ENCODE measurements at regions not wholly inside any gene's neighbourhood (a gene's known extent, or its start where the extent isn't known, plus 50 kb on each side); places are given as distances from the start of the nearest gene placed in this dataset.

DNA sequence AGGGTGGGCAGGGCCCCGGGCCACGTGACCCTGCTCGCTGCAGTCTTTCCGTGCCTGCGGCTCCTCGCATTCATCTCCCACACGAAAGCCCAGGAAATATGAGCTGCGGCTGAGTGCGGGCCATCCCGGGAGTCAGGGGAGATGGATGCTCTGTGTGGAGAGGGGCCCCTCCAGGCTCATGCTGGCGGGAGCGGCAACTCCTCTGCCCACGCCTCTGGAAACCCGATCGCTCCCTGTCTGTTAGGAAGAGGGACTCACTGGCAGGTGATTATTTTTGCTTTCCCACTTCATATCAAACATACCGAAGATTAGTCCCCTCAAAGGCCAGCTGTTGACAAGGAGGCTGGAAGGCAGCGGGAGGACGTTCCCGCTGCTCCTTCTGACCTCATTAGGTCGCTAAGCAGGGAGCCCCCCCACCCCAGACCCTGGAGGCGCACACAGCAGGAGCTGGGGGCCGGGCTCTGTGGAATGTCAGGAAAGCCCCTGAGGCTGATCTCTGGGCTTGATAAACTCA lies 228.5 kb downstream of the FOXL1 start:
- Histone ChIP-seq H3K27ac (no peak overlapping the region), H3K4me3 (no peak overlapping the region)
- DNase-seq (ENCODE audit: low spot score), result no peak
- TF ChIP-seq, protein P1, sequence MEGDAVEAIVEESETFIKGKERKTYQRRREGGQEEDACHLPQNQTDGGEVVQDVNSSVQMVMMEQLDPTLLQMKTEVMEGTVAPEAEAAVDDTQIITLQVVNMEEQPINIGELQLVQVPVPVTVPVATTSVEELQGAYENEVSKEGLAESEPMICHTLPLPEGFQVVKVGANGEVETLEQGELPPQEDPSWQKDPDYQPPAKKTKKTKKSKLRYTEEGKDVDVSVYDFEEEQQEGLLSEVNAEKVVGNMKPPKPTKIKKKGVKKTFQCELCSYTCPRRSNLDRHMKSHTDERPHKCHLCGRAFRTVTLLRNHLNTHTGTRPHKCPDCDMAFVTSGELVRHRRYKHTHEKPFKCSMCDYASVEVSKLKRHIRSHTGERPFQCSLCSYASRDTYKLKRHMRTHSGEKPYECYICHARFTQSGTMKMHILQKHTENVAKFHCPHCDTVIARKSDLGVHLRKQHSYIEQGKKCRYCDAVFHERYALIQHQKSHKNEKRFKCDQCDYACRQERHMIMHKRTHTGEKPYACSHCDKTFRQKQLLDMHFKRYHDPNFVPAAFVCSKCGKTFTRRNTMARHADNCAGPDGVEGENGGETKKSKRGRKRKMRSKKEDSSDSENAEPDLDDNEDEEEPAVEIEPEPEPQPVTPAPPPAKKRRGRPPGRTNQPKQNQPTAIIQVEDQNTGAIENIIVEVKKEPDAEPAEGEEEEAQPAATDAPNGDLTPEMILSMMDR (IDR thresholded peaks at IDR 0.05), result no peak

GRCh38 chr16:86808863-86809444 lies 230.6 kb downstream of the FOXL1 start:
- Histone ChIP-seq H3K4me3 (no peak overlapping the region), H3K27ac (no peak overlapping the region)
- TF ChIP-seq, protein P1 (IDR thresholded peaks at IDR 0.05), result no peak
- DNase-seq (ENCODE audit: low spot score), result no peak

DNA sequence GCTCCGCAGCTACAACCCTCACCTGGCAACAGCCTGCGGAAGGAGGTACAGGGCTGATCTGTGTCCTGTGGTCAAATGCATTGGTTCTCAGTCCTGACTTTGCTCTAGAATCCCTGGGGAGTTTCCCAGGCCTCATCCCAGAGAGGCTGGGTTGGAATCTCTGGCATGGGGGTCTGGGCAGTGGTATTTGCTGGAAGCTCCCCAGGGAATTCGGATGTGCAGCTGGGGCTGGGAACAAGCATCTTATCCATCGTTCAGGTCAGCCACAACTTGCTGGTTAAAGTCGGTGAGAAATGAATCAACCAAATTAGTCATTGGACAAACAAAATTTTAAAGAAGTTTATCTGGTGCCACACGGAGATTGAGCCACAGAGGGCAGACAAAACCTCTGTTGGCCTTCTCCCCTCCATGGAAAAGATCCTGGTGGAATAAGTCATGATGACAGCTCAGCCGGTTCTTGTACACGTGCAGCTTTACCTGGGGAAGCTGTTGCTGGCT lies 231.2 kb downstream of the FOXL1 start:
- Histone ChIP-seq H3K27ac (no peak overlapping the region), H3K4me3 (no peak overlapping the region)
- DNase-seq (ENCODE audit: low spot score), result no peak
- TF ChIP-seq, protein P1 (IDR thresholded peaks at IDR 0.05), result no peak

- Histone ChIP-seq H3K27ac (no peak overlapping the region), H3K4me3 (no peak overlapping the region)
- DNase-seq (ENCODE audit: low spot score), result no peak
- TF ChIP-seq, protein P1 (IDR thresholded peaks at IDR 0.05), result no peak
These were observed 231.7 kb downstream of the FOXL1 start for GRCh38 chr16:86810062-86810461.

- DNase-seq (ENCODE audit: low spot score), result no peak
- Histone ChIP-seq H3K27ac (no peak overlapping the region), H3K4me3 (no peak overlapping the region)
- TF ChIP-seq, protein P1 (IDR thresholded peaks at IDR 0.05), result no peak
These were observed 234.1 kb downstream of the FOXL1 start for GRCh38 chr16:86812363-86812970.

- no peak overlapping the region for H3K4me3 ChIP-seq
- TF ChIP-seq, protein P1 (IDR thresholded peaks at IDR 0.05), result no peak
These were observed 235.9 kb downstream of the FOXL1 start for GRCh38 chr16:86814256-86814655.

More at GRCh38 chr16:86814256-86814655, 235.9 kb downstream of the FOXL1 start:
- no peak for DNase-seq (ENCODE audit: low spot score)
- no peak overlapping the region for H3K27ac ChIP-seq

Data from coronary artery (tissue), 2 donors.